K562 (cell line): ENCODE measurements at regions not wholly inside any gene's neighbourhood (a gene's known extent, or its start where the extent isn't known, plus 50 kb on each side); places are given as distances from the start of the nearest gene placed in this dataset.

Experiments used
- ATAC-seq: fragments of 200-7000 bp; cut with Tn5 transposase; 3 replicates; pipeline ENCODE4 v1.9.1; 2020; ENCODE audit warnings: moderate library complexity
- BruUV-seq: library from RNA; stranded (reverse); fragments of 400-500 nt; replicated peaks from 2 replicates; lab custom pipeline; 2021; lab: Mats Ljungman, UMichigan
- CTCF ChIA-PET: fragments of 300-600 bp; formaldehyde crosslinking; extraction: SDS; loops from one replicate; lab custom pipeline; 2021; ENCODE audit warnings: low intra/inter-chr PET ratio; lab: Yijun Ruan, JAX
- POLR2A ChIA-PET: fragments of 300-600, 350-650 bp; sonication (Branson Sonifier 250); formaldehyde crosslinking; extraction: SDS; loops from one replicate; lab custom pipeline; 2021; ENCODE audit warnings: antibody characterized with exemption, inconsistent platforms; lab: Yijun Ruan, JAX
- DNase-seq, 4 experiments: peaks; one replicate each; pipeline versions ENCODE4 v3.0.0 to v3.0.0-alpha.2; 2011 to 2018; ENCODE audit warnings: low spot score in 3 of 4, mixed read lengths in 3 of 4; ENCODE audit errors: extremely low read depth in 1 of 4
- FAIRE-seq: peaks from 2 replicates; lab custom pipeline; 2011; peaks lifted over from hg19 to GRCh38; lab: Jason Lieb, UNC
- H2AFZ ChIP-seq: 2 replicates; pipeline ENCODE4 v1.6.0; 2011; ENCODE audit warnings: low read depth, low read length, control low read depth, inconsistent platforms
- H3K27ac ChIP-seq: fragments of 200-600 bp; 3 replicates; pipeline ENCODE4 v1.8.0; 2011; ENCODE audit warnings: low read depth, mild to moderate bottlenecking, control low read depth, inconsistent platforms, low read length, moderate library complexity, mixed read lengths; ENCODE audit errors: extremely low read depth
- H3K27me3 ChIP-seq, 2 experiments: fragments of 300-600 bp in 1 of 2; 2 replicates in 1 of 2; 3 replicates in 1 of 2; pipeline versions ENCODE4 v1.6.0 to v1.8.0; 2011; ENCODE audit warnings: inconsistent platforms in 2 of 2, low read length in 2 of 2, mild to moderate bottlenecking in 1 of 2, mixed read lengths in 1 of 2, moderate library complexity in 1 of 2; ENCODE audit not compliant: control insufficient read depth in 2 of 2, insufficient read depth in 2 of 2
- H3K36me3 ChIP-seq: fragments of 300-600 bp; 3 replicates; pipeline ENCODE4 v1.8.0; 2011; ENCODE audit warnings: mild to moderate bottlenecking, low read length, inconsistent platforms; ENCODE audit not compliant: control insufficient read depth, insufficient read depth
- H3K4me1 ChIP-seq, 2 experiments: fragments of 200-600 bp in 1 of 2; replicated peaks in 1 of 2; 2 replicates in 1 of 2; 3 replicates in 1 of 2; pipeline versions ENCODE4 v1.5.1 to v1.8.0; 2011; ENCODE audit warnings: inconsistent platforms in 2 of 2, low read length in 2 of 2, mild to moderate bottlenecking in 1 of 2, mixed read lengths in 1 of 2, moderate library complexity in 1 of 2; ENCODE audit not compliant: control insufficient read depth in 2 of 2, insufficient read depth in 2 of 2
- H3K4me2 ChIP-seq: 2 replicates; pipeline ENCODE4 v1.6.1; 2011; ENCODE audit warnings: low read length, control low read depth, inconsistent platforms, mixed read lengths; ENCODE audit not compliant: insufficient read depth
- H3K4me3 ChIP-seq: fragments of 200-600 bp; sonication (generic), shearing (Covaris generic); 2 replicates; pipeline ENCODE4 v1.5.1; 2016; ENCODE audit warnings: control low read depth, inconsistent platforms
- H3K79me2 ChIP-seq: fragments of 200-600 bp; 3 replicates; pipeline ENCODE4 v1.8.0; 2011; ENCODE audit warnings: low read length, inconsistent platforms; ENCODE audit not compliant: control insufficient read depth, insufficient read depth
- H3K9ac ChIP-seq, 2 experiments: 2 replicates each; pipeline versions ENCODE4 v1.6.0 to v1.6.1; 2011; ENCODE audit warnings: low read depth in 2 of 2, low read length in 2 of 2, control low read depth in 1 of 2, inconsistent platforms in 1 of 2, mild to moderate bottlenecking in 1 of 2, mixed read lengths in 1 of 2; ENCODE audit not compliant: insufficient read depth in 1 of 2
- H3K9me1 ChIP-seq: one replicate; pipeline ENCODE4 v1.6.0; 2011; ENCODE audit warnings: inconsistent platforms, mild to moderate bottlenecking, low read length, moderate library complexity; ENCODE audit not compliant: control insufficient read depth, insufficient read depth
- H3K9me3 ChIP-seq: replicated peaks from 2 replicates; pipeline ENCODE4 v1.5.1; 2011; ENCODE audit warnings: low read depth, low read length, inconsistent platforms; ENCODE audit not compliant: control insufficient read depth, insufficient read depth
- H4K20me1 ChIP-seq: replicated peaks from 2 replicates; pipeline ENCODE4 v1.6.1; 2011; ENCODE audit warnings: low read length, inconsistent platforms, mixed read lengths; ENCODE audit not compliant: control insufficient read depth, insufficient read depth
- ARID2 ChIP-seq: fragments of 450-650 bp; IDR thresholded peaks from 2 replicates; pipeline ENCODE4 v1.6.1; 2017; ENCODE audit warnings: antibody characterized with exemption, mild to moderate bottlenecking
- DPF2 ChIP-seq: fragments of 450-650 bp; IDR thresholded peaks from 2 replicates; pipeline ENCODE4 v1.6.1; 2016
- ELF2 ChIP-seq: fragments of 250-450 bp; sonication (Bioruptor Pico); IDR thresholded peaks from 2 replicates; pipeline ENCODE4 v1.5.0; 2021; ENCODE audit warnings: mild to moderate bottlenecking
- NR0B1 ChIP-seq: fragments of 450-650 bp; IDR thresholded peaks from one replicate; pipeline ENCODE4 v1.6.1; 2018; ENCODE audit warnings: mild to moderate bottlenecking, moderate library complexity; ENCODE audit not compliant: partially characterized antibody
- SAFB2 ChIP-seq: fragments of 200-400 bp; formaldehyde crosslinking; IDR thresholded peaks from 2 replicates; pipeline ENCODE4 v1.6.1; 2018; ENCODE audit warnings: borderline replicate concordance, low read length, low read depth, moderate library complexity; ENCODE audit not compliant: severe bottlenecking
- SMC3 ChIP-seq: conservative IDR thresholded peaks from 2 replicates; pipeline ENCODE4 v1.6.1; 2011; ENCODE audit warnings: low read depth, low read length, improper control_type of control experiment; ENCODE audit not compliant: insufficient read depth
- ZNF589 ChIP-seq: fragments of 200-800 bp; sonication (Bioruptor generic); IDR thresholded peaks from 2 replicates; pipeline ENCODE4 v1.6.1; 2016; ENCODE audit warnings: low read depth, missing genetic modification characterization, missing compliant biosample characterization
- WGBS: fragments of 100-300 bp; shearing (Covaris generic); methylation state at CpG from one replicate; pipeline ENCODE4 v1.1.6; 2016; ENCODE audit warnings: low coverage, mixed read lengths; ENCODE audit not compliant: insufficient coverage; ENCODE audit errors: missing lambda C conversion rate; 5-methylcytosine and 5-hydroxymethylcytosine counted together
- in situ Hi-C: fragments of 300-500 bp; cut with MboI; formaldehyde crosslinking; loops from 4 replicates; pipeline ENCODE4 v1.15.0; 2018; ENCODE audit warnings: inconsistent platforms, mixed read lengths
- intact Hi-C: fragments of 100-400 bp; cut with micrococcal nuclease; formaldehyde crosslinking; loops from 2 replicates; pipeline ENCODE4 v1.14.2; 2022
- TF ChIP-seq, protein P1 (sequence below): fragments of 150-350 bp; conservative IDR thresholded peaks from 2 replicates; pipeline ENCODE4 v1.6.1; 2014; ENCODE audit warnings: low read length
- TF ChIP-seq, protein P2 (sequence below): fragments of 250-450 bp; sonication (Bioruptor Pico); IDR thresholded peaks from 2 replicates; pipeline ENCODE4 v1.8.0; 2022; ENCODE audit warnings: moderate library complexity, mild to moderate bottlenecking, inconsistent platforms

DNA sequence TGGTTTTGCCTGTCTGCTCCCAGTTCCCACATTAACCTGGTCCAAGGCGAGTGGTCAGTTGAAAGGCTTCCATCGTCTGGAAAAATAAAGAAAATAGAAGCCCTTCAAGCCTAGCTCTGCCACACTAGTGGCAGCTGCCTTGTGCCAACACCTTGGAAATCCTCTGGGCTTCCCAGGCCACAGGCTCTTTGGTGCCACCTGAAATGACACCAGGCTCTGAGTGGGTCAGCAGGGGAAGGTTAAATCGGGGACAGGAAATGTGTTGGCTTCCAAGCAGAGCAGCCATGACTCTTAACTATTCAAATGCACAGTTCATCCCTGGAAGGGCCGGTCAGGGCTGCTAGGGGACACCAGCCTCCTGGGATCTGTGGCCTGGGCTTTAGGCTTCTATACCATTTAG lies 558.7 kb downstream of the MATN1 start:
- H3K9ac ChIP-seq, result no peak overlapping the region
- H3K9me3 ChIP-seq, result no peaks in the 10 kb centered on the region
- CTCF ChIA-PET, result no interaction called here
- no peak overlapping the region for H3K27ac ChIP-seq
- no peak overlapping the region for H3K4me2 ChIP-seq
- POLR2A ChIA-PET, result no interaction called here
- H3K79me2 ChIP-seq, result no peaks in the 10 kb centered on the region
- no peaks in the 10 kb centered on the region for H3K9me1 ChIP-seq
- FAIRE-seq (no peak), ATAC-seq (no peak), DNase-seq (no peak)
- H3K27me3 ChIP-seq, result peaks cover 0 to 20% of the 10 kb centered on the region in 2 experiments; a peak in 2 of 5 replicates
- intact Hi-C loops (no loop called here), in situ Hi-C loops (no loop called here)
- peaks cover 9% of the 10 kb centered on the region in 2 experiments; a peak in 3 of 5 replicates for H3K4me1 ChIP-seq
- no peaks in the 10 kb centered on the region for H3K36me3 ChIP-seq
- 15% methylated on average over 4 of the region's 4 CpGs for WGBS
- no peak overlapping the region for H2AFZ ChIP-seq
- no peaks in the 10 kb centered on the region for H4K20me1 ChIP-seq
- H3K4me3 ChIP-seq, result no peak overlapping the region
- TF ChIP-seq NR0B1, result no peak
- TF ChIP-seq SAFB2, result no peak
- no peak for TF ChIP-seq SMC3
- TF ChIP-seq, protein P1, sequence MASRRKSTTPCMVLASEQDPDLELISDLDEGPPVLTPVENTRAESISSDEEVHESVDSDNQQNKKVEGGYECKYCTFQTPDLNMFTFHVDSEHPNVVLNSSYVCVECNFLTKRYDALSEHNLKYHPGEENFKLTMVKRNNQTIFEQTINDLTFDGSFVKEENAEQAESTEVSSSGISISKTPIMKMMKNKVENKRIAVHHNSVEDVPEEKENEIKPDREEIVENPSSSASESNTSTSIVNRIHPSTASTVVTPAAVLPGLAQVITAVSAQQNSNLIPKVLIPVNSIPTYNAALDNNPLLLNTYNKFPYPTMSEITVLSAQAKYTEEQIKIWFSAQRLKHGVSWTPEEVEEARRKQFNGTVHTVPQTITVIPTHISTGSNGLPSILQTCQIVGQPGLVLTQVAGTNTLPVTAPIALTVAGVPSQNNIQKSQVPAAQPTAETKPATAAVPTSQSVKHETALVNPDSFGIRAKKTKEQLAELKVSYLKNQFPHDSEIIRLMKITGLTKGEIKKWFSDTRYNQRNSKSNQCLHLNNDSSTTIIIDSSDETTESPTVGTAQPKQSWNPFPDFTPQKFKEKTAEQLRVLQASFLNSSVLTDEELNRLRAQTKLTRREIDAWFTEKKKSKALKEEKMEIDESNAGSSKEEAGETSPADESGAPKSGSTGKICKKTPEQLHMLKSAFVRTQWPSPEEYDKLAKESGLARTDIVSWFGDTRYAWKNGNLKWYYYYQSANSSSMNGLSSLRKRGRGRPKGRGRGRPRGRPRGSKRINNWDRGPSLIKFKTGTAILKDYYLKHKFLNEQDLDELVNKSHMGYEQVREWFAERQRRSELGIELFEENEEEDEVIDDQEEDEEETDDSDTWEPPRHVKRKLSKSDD, result no peak
- no peak for TF ChIP-seq ARID2
- TF ChIP-seq, protein P2, sequence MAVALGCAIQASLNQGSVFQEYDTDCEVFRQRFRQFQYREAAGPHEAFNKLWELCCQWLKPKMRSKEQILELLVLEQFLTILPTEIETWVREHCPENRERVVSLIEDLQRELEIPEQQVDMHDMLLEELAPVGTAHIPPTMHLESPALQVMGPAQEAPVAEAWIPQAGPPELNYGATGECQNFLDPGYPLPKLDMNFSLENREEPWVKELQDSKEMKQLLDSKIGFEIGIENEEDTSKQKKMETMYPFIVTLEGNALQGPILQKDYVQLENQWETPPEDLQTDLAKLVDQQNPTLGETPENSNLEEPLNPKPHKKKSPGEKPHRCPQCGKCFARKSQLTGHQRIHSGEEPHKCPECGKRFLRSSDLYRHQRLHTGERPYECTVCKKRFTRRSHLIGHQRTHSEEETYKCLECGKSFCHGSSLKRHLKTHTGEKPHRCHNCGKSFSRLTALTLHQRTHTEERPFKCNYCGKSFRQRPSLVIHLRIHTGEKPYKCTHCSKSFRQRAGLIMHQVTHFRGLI, result no peak
- TF ChIP-seq DPF2, result no peak
- no peak for TF ChIP-seq ELF2 (CRISPR knock-in tag)
- TF ChIP-seq ZNF589 (CRISPR knock-in tag), result no peak
- BruUV-seq, result no TSS peak
